ENCODE measurements at regions not wholly inside any gene's neighbourhood (a gene's known extent, or its start where the extent isn't known, plus 50 kb on each side); places are given as distances from the start of the nearest gene placed in this dataset.

DNA sequence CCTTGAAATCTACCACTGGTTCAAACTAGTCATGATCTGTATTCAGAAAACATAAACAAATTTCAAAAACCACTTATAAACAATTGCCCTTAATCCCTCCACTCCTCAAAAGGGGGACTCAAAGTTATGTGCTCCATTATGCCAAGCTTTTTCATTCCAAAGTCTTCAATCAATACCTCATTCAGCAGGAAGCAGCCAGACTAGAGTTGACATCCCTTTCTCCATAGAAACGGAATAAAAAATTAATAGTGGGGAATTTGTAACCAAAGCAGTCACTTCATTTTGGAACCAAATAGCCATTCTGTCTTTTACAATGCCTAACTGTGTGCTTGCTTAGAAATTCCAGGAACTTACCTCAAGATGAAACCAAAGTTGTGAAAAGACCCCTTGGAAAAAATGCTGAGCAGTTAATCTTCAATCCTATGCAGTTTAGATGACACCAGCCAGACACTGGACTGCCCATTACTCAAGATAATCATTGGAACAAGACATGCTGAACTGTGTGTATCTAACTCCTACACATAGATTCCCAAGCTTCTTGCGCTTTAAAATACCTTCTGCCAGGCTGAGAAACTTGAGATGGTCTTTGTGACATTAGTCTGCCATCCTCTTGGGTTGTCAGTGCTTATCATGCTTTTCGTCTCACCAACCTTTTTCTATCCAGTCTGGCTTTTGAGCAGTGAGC is 406.2 kb downstream of the PLOD2 start:
- no peak overlapping the region for H2AFZ ChIP-seq (ENCODE audit: low read length)
- no peak overlapping the region for H3K4me3 Mint-ChIP-seq
- no peaks in the 10 kb centered on the region for H3K9me3 ChIP-seq (ENCODE audit: control insufficient read depth, low read depth, low read length)
- H3K79me2 ChIP-seq (ENCODE audit: insufficient read depth, low read length), result no peaks in the 10 kb centered on the region
- H4K91ac ChIP-seq (ENCODE audit: insufficient read length, low read depth, low read length), result no peak overlapping the region
- H3T11ph ChIP-seq (ENCODE audit: low read length), result no peak overlapping the region
- H2BK20ac ChIP-seq (ENCODE audit: low read depth, low read length, poor library complexity, severe bottlenecking), result no peak overlapping the region
- DNase-seq, result no peak
- H3K27ac Mint-ChIP-seq, result no peak overlapping the region
- no peak overlapping the region for H2AK5ac ChIP-seq (ENCODE audit: insufficient read length, low read length)
- H3K4me1 ChIP-seq (ENCODE audit: insufficient read depth, low read length), result no peaks in the 10 kb centered on the region
- no peaks in the 10 kb centered on the region for H3K23me2 ChIP-seq (ENCODE audit: insufficient read length, low read depth, low read length, poor library complexity, severe bottlenecking)
- H2BK15ac ChIP-seq (ENCODE audit: low read depth, low read length), result no peak overlapping the region
- TF ChIP-seq, protein P1, sequence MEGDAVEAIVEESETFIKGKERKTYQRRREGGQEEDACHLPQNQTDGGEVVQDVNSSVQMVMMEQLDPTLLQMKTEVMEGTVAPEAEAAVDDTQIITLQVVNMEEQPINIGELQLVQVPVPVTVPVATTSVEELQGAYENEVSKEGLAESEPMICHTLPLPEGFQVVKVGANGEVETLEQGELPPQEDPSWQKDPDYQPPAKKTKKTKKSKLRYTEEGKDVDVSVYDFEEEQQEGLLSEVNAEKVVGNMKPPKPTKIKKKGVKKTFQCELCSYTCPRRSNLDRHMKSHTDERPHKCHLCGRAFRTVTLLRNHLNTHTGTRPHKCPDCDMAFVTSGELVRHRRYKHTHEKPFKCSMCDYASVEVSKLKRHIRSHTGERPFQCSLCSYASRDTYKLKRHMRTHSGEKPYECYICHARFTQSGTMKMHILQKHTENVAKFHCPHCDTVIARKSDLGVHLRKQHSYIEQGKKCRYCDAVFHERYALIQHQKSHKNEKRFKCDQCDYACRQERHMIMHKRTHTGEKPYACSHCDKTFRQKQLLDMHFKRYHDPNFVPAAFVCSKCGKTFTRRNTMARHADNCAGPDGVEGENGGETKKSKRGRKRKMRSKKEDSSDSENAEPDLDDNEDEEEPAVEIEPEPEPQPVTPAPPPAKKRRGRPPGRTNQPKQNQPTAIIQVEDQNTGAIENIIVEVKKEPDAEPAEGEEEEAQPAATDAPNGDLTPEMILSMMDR (conservative IDR thresholded peaks at IDR 0.05), result no peak
- H3K36me3 Mint-ChIP-seq (ENCODE audit: insufficient read depth in 1 of 3, low read depth in 3 of 3), result no peaks in the 10 kb centered on the region
- no peak overlapping the region for H3K4ac ChIP-seq (ENCODE audit: low read depth, low read length)
- no peak overlapping the region for H3K9ac ChIP-seq (ENCODE audit: extremely low read depth, insufficient read length, low read length)
- H4K8ac ChIP-seq (replicated peaks; ENCODE audit: insufficient read length, low read depth, low read length), result no peak overlapping the region
- no peak overlapping the region for H3K14ac ChIP-seq (ENCODE audit: insufficient read depth, low read length)
- no peaks in the 10 kb centered on the region for H3K9me3 Mint-ChIP-seq
- no peak overlapping the region for H3K27ac ChIP-seq (ENCODE audit: insufficient read length, low read depth, low read length)
- no peaks in the 10 kb centered on the region for H3K27me3 Mint-ChIP-seq (ENCODE audit: low read depth)
- H4K5ac ChIP-seq (ENCODE audit: insufficient read length, low read depth, low read length), result no peak overlapping the region
- H3K79me1 ChIP-seq (ENCODE audit: insufficient read depth, low read depth, low read length, poor library complexity, severe bottlenecking), result no peaks in the 10 kb centered on the region
- H3K27me3 ChIP-seq (ENCODE audit: insufficient read depth, low read length), result no peaks in the 10 kb centered on the region
- H3K4me2 ChIP-seq (ENCODE audit: insufficient read depth, insufficient read length, low read length), result no peak overlapping the region
- WGBS (ENCODE audit: extremely low coverage, insufficient read length, low lambda C conversion rate), result no CpG with 5 or more reads among the region's 3 CpGs
- H3K23ac ChIP-seq (ENCODE audit: insufficient read length, low read depth, low read length), result no peak overlapping the region
- H2BK120ac ChIP-seq (ENCODE audit: low read depth, low read length, poor library complexity, severe bottlenecking), result no peak overlapping the region
- no peak overlapping the region for H2BK12ac ChIP-seq (ENCODE audit: insufficient read length, low read depth, low read length)
- no peak overlapping the region for H3K18ac ChIP-seq (ENCODE audit: insufficient read length, low read depth, low read length)
- no peaks in the 10 kb centered on the region for H3K4me1 Mint-ChIP-seq
- no peaks in the 10 kb centered on the region for H4K20me1 ChIP-seq (ENCODE audit: control insufficient read depth, insufficient read depth, insufficient read length)
- H2BK5ac ChIP-seq (ENCODE audit: insufficient read length, low read length), result no peak overlapping the region
- no peak overlapping the region for H3K56ac ChIP-seq (ENCODE audit: insufficient read length, low read depth, low read length)

Data from H9 (cell line).